ENCODE measurements at regions not wholly inside any gene's neighbourhood (a gene's known extent, or its start where the extent isn't known, plus 50 kb on each side); places are given as distances from the start of the nearest gene placed in this dataset.

DNA sequence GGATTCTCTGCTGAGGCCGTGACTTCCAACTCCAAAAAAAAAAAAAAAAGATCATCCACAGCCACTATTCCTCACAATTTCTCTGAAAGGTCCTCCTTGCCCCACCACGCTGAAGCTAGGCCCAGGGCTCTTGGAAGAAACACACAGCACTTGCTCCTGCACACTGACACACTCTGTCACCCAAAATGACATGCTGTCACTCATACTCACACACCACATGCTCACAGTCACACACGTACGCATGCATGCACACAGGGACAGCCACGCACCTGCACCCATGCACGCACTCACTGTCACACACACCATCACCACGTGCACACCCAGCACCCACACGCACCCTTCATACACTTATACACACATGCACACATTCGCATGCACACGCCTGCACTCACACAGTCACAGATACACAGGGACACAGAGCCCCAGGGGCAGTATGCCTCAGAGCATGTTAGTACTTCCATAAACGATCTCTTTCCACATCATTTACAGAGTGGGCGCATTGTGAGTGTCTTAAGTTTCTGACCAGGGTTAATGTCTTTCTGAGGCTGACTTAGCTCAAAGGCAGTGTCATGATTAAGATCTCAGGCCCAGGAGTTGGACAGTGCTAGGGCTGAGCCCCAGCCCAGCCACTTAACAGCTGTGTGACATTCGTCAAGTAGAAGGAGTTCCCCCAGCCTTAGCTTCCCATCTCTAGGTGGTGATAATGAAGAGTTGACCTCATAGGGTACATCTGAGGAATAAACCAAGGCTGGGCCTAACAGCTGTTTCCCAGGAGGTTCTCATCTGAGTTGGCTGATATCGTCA is 93.4 kb downstream of the GLI2 start:
- TF ChIP-seq, protein P1, sequence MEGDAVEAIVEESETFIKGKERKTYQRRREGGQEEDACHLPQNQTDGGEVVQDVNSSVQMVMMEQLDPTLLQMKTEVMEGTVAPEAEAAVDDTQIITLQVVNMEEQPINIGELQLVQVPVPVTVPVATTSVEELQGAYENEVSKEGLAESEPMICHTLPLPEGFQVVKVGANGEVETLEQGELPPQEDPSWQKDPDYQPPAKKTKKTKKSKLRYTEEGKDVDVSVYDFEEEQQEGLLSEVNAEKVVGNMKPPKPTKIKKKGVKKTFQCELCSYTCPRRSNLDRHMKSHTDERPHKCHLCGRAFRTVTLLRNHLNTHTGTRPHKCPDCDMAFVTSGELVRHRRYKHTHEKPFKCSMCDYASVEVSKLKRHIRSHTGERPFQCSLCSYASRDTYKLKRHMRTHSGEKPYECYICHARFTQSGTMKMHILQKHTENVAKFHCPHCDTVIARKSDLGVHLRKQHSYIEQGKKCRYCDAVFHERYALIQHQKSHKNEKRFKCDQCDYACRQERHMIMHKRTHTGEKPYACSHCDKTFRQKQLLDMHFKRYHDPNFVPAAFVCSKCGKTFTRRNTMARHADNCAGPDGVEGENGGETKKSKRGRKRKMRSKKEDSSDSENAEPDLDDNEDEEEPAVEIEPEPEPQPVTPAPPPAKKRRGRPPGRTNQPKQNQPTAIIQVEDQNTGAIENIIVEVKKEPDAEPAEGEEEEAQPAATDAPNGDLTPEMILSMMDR (conservative IDR thresholded peaks at IDR 0.05): no peak
- no peak for TF ChIP-seq EZH2 (IDR thresholded peaks at IDR 0.05; ENCODE audit: low read depth)
